GM12872 (cell line): ENCODE measurements at regions not wholly inside any gene's neighbourhood (a gene's known extent, or its start where the extent isn't known, plus 50 kb on each side); places are given as distances from the start of the nearest gene placed in this dataset.

Experiments
- CTCF ChIP-seq: IDR thresholded peaks from 3 replicates; pipeline ENCODE4 v1.5.1; 2011; ENCODE audit warnings: low read depth, mild to moderate bottlenecking, low read length, moderate library complexity; ENCODE audit not compliant: insufficient read depth

- TF ChIP-seq CTCF, result no peak
Measured at GRCh38 chr2:2564300-2565078, 233.4 kb upstream of the MYT1L start.

- TF ChIP-seq CTCF, result no peak
Measured at GRCh38 chr2:2563309-2563860, 232.3 kb upstream of the MYT1L start.

GRCh38 chr2:2562867-2563266, 231.8 kb upstream of the MYT1L start:
- TF ChIP-seq CTCF, result no peak

GRCh38 chr2:2561346-2562095, 230.4 kb upstream of the MYT1L start:
- TF ChIP-seq CTCF, result no peak

- no peak for TF ChIP-seq CTCF
Measured at GRCh38 chr2:2560374-2561015, 229.4 kb upstream of the MYT1L start.

- TF ChIP-seq CTCF, result no peak
Measured at GRCh38 chr2:2558476-2558875, 227.4 kb upstream of the MYT1L start.

- TF ChIP-seq CTCF, result no peak
Measured at GRCh38 chr2:2557475-2557874, 226.4 kb upstream of the MYT1L start.
